HepG2 (cell line): ENCODE measurements at regions not wholly inside any gene's neighbourhood (a gene's known extent, or its start where the extent isn't known, plus 50 kb on each side); places are given as distances from the start of the nearest gene placed in this dataset.

ENCODE experiments used
- CCAR2 ChIP-seq: fragments of 200-400 bp; formaldehyde crosslinking; optimal IDR thresholded peaks from 2 replicates; pipeline ENCODE3; 2018; ENCODE audit warnings: low read depth, mild to moderate bottlenecking, low read length, moderate library complexity
- CHD2 ChIP-seq: IDR thresholded peaks from 2 replicates; pipeline ENCODE4 v1.6.1; 2011; ENCODE audit warnings: low read depth, low read length, improper control_type of control experiment
- CTCF ChIP-seq: sonication (generic); formaldehyde crosslinking; IDR thresholded peaks from 2 replicates; pipeline ENCODE4 v1.5.0; 2020; ENCODE audit warnings: mild to moderate bottlenecking, missing genetic modification reagents, moderate library complexity
- FOSL2 ChIP-seq: sonication (generic); formaldehyde crosslinking; IDR thresholded peaks from 2 replicates; pipeline ENCODE4 v1.4.0; 2020; ENCODE audit warnings: missing genetic modification reagents
- GLI4 ChIP-seq: sonication (generic); formaldehyde crosslinking; IDR thresholded peaks from 2 replicates; pipeline ENCODE4 v1.5.1; 2020; ENCODE audit warnings: missing genetic modification reagents, mild to moderate bottlenecking, moderate library complexity, borderline replicate concordance
- MAX ChIP-seq: IDR thresholded peaks from 2 replicates; pipeline ENCODE4 v1.6.1; 2012; ENCODE audit warnings: inconsistent platforms
- MLX ChIP-seq: IDR thresholded peaks from 2 replicates; pipeline ENCODE4 v1.6.1; 2016
- POLR2A ChIP-seq, 2 experiments: IDR thresholded peaks; 2 replicates each; pipeline ENCODE4 v1.6.1; 2011; ENCODE audit warnings: low read depth in 2 of 2, low read length in 2 of 2, mild to moderate bottlenecking in 1 of 2, moderate library complexity in 1 of 2; ENCODE audit not compliant: insufficient read depth in 1 of 2
- POLR2AphosphoS5 ChIP-seq: IDR thresholded peaks from 2 replicates; pipeline ENCODE4 v1.6.1; 2012; ENCODE audit warnings: low read depth, low read length
- TCF7 ChIP-seq: sonication (generic); IDR thresholded peaks from 2 replicates; pipeline ENCODE4 v1.6.1; 2016; ENCODE audit warnings: antibody characterized with exemption, low read depth
- ZBTB10 ChIP-seq: sonication (generic); formaldehyde crosslinking; IDR thresholded peaks from 2 replicates; pipeline ENCODE4 v1.4.0; 2020; ENCODE audit warnings: missing genetic modification reagents, borderline replicate concordance
- ZFP37 ChIP-seq: sonication (generic); formaldehyde crosslinking; IDR thresholded peaks from 2 replicates; pipeline ENCODE4 v1.4.0; 2020; ENCODE audit warnings: missing genetic modification reagents, borderline replicate concordance
- ZNF713 ChIP-seq: sonication (generic); formaldehyde crosslinking; IDR thresholded peaks from 2 replicates; pipeline ENCODE4 v1.4.0; 2020; ENCODE audit warnings: mild to moderate bottlenecking, missing genetic modification reagents

GRCh38 chr9:26325444-26325829 lies 567.2 kb downstream of the CAAP1 start:
- TF ChIP-seq POLR2AphosphoS5 (no peak), MLX (CRISPR knock-in tag) (no peak), POLR2A (IDR thresholded peaks at IDR 0.05; ENCODE audit: insufficient read depth in 1 of 2, low read depth in 2 of 2, low read length in 2 of 2) (no peak), TCF7 (no peak), ZFP37 (no peak), CCAR2 (no peak), MAX (no peak), ZNF713 (CRISPR knock-in tag) (no peak), ZBTB10 (no peak), CTCF (CRISPR knock-in tag) (no peak), FOSL2 (CRISPR knock-in tag) (no peak), GLI4 (CRISPR knock-in tag) (no peak), CHD2 (no peak)
